ENCODE measurements at regions not wholly inside any gene's neighbourhood (a gene's known extent, or its start where the extent isn't known, plus 50 kb on each side); places are given as distances from the start of the nearest gene placed in this dataset.

DNA sequence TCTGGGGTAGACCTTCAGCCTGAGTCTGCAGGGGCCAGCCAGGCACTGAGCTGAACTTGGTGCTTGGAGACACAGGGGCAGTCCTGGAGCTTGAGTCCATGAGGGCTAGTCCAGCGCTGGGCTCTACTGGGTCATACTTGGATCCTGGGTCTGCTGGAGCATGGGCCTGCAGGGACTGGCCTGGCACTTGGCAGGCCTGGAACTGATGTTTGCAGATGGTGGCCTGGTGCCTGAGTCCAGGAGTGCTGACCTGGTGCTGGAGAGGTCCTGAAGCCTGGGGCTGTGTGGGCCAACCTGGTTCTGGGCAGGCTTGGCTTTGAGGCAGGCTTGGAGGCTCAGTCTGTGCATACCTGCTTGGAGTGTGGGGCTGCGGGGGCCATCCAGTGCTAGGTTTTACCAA lies 143.4 kb upstream of the DSCAM start:
- no peak for DNase-seq

DNA sequence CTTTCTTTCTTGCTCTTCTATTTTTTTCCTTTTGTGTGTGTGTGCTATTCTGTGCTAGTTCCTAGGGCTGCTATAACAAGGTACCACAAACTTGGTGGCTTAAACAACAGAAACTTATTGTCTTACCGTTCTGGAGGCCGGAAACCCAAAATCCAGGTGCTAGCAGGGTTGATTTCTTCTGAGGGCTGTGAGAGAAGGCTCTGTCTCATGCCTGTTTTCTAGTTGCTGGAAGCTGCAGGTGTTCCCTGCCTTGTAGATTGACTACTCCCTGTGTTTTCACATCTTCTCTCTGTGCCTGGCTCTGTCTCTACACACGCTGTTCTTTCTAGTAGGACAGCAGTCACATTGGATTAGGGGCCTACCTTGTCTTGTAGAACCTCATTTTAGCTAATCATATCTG lies 150.9 kb upstream of the DSCAM start:
- no peak for DNase-seq

DNA sequence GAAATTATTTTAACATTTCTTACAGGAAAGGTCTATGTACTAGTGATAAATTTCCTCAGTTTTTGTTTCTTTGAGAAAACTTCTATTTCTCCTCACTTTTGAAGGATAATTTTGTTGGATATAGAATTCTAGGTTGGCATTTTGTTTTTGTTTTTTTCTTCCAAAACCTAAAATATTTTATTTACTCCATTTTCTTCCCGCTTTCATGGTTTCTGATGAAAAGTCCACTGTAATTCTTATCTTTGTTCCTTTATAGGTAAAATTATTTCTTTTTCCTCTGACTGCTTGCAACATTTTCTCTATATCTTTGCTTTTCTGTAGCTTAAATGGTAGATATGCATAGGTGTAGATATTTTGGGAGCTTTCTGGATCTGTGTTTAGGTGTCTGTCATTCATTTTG lies 153.9 kb upstream of the DSCAM start:
- DNase-seq = no peak

DNA sequence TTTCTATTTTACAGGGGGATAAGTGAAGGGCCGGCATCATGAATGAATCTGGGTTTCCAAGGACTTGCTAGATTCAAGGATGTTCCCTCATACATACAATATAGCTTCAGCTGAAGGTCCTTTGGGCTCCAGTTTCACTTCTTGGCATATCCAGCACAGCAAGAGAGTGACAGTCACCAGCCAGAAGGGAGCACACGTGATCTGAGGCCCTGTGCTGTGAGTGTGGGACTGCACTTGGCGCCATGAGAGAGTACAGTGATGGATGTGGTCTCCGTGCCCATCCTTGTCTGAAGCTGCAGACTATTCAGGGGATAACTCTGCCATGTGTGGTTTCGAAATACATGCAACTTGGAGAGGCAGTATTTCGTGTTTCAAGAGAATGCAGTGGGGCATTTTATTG lies 159.7 kb upstream of the DSCAM start:
- DNase-seq = no peak

DNA sequence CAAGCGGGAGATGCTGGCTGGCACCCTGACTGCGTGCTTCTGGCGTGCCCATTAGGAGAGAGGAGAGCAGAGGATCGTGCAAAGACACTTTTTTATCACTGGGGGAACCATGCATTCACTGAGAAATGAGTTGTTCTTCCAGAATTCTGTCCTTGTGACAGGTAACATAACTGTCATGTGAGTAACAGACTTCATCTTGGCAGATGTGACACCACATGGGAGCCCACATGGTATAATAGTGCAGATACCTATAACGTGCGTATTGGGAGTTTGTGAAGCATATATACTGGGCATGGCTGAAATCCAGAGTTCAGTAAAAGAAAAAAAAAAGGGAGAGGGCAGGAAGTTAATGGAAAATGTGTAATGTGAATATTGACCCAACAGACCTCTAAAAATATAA lies 159.6 kb upstream of the BACE2 start:
- no peak for DNase-seq

DNA sequence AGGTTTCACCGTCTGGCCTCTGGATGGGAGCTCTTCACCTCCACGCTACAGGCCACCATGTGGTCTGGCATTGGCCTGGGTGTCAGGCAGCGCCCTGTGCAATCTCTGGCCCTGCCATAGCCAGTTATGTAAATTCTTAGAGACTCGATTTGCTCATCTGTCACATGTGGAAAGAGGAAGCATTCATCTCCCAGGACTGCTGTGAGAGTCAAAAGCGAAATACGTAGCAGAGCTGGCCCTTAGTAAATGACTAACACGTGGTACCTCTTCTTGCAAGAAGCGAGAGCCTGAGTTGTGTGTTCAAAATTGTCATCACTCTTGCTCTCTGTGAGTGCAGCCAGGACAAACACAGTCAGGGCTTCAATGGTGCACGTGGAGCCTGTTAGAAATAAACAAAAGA lies 159.0 kb upstream of the BACE2 start:
- no peak for DNase-seq

DNA sequence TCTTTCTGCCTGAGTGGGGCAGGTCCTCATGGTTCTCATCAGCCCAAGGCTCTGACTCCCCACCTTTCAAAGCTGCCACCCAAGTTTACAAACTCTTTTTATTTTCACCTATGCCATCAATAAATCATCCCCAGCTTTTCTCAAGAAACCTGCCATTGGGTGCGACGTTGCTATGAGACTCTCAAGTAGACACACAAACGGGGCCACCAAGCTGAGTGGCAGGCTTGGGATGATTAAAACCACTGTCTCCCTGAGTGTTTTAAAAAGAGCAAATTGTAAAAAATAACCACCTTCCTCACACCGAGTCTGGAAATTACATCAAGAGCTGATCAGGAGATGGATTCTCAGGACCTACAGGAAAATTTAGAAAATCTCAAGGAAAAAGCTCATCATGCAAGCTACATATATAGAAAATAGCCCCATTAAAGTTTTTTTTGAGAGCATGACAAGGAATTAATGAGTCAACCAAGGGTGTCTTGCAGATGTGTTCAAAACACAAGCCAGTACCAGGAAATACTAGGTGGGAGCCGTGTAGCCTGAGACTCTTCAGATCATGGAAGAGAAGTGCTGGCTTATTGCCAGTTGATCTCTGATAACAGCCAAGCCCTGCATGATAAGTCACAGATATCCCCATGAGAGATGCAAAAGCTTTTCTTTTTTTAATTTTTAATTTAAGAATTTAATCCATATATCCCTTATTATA lies 158.4 kb upstream of the BACE2 start:
- DNase-seq = no peak

DNA sequence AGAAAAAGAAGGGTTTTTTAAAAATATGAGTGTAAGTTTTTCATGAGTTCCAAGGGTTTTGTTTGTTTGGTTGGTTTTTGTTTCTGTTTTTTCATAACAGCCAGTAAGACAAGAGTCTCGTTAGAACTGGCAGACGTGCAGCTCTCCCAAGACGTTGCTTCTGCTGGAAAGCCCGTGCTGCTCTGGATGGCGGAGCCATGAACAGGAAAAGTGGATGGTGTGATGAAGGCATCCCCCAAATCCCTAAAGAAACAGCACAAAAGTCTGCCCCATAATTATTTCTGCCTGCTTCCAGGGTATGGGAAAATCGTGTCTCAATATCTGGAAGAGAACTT lies 157.9 kb upstream of the BACE2 start:
- no peak for DNase-seq

DNA sequence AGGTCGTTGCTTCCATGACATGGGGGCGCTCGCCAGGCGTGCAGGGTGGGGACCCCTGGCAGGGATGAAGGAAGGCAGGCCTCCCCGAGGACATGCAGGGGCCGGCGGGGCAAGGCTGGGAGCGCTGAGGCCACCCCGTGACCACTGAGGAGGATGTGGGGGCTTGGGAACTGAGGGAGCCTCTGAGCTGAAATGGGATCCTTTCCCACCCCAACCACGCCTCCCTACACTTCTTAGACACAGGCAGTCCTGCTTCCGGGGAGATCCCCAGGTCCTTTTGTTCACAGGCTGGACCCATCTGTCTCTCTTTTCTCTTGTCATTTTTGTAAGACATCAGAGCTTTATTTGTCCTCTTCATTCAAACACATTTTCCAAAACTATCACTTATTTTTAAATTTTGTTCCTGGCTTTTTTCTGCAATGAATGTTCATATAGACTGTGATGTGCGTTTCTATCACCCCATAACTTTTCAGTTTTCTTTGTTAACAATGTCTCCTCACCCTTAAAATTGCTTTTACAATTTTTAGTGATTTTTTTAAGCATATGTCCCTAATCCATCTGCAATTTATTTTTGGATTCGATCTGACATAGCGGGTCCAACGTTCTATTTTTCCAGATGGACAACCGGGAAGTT lies 156.7 kb upstream of the BACE2 start:
- DNase-seq = no peak

DNA sequence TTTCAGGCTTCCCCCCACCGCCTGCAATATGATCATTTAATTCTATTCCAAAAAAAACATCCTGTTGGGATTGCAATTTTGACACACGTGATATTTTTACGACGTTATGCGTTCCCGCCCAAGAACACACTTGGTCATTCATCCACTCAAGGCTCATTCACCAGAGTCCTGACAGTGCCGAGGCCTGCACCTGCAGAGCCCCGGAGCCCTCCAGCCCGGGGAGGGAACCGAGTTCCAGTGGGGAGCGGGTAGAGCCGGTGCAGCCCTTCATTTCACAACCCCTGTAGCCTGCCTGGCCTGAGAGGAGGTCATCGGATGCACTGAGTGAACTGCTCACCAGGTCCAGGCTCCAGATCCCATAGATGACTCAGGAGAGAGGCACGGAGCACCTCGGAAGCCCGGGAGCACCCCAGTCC lies 156.0 kb upstream of the BACE2 start:
- no peak for DNase-seq

DNA sequence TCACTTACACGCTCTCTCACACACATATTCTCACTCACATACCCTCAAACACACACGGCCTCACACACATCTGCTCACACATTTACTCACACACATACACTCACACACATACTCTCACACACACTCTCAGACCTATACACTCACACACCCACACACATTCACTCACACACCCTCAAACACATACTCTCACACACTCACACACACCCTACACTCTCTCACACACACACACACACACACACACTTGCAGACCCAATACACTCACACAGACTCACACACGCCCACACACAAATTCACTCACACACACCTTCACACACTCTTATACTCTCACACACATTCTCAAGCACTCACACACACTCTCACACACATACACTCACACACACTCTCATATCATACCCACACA lies 155.5 kb upstream of the BACE2 start:
- DNase-seq = no peak

DNA sequence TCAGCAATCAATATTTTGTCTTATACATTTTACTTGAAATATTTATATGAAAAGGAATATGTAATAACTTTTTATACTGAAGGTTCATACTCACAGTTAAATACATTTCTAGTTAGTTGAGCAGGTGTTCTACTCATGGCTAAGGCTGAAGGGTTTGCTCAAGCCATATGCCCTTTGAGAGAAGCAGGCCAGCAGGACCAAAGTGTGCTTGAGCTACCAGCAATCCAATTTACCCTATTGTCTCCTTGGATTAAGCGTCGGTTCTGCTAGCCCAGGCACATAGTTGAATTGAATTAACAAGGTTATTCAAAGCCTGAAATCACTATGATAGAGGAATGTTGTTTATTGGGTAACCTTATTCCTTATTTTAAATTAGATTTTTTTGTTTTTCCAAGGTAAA lies 151.5 kb upstream of the BACE2 start:
- DNase-seq = no peak

DNA sequence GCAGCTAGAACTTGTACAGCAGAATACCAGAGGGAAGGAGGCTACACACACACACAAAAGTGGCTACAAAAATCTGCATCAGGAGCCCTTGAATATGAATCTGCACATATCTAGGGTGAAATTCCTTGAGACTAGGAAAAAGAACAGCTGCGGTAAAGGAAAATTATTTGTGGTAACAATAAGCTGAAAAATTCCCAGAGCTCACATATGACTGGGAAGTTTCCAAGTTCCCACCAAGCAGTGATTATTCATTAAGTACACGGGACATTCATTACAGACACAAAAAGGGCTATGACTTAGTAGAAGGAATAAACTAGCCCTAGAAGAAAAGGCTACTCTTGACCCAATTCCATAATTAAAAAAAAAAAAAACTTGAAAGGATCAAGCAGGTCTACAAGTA lies 149.5 kb upstream of the BACE2 start:
- no peak for DNase-seq

DNA sequence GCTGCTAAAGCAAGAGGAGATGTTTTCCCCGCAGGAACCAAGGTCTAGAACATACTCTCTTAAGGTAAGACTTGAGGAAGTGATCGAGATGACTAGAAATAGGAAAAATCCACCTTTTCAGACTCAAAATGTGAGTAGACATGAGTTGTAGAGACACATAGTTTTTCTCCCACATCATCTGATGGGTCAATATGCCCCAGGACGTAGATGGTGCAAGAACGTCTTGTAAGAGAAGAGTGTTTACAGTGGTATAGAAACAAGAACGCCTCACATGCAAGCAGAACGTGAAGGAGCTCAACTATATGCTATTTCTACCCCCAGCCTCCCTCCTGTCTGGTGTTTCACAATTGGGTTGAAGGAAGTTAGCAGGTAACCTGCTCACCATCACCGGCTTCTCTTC lies 144.0 kb upstream of the BACE2 start:
- no peak for DNase-seq

DNA sequence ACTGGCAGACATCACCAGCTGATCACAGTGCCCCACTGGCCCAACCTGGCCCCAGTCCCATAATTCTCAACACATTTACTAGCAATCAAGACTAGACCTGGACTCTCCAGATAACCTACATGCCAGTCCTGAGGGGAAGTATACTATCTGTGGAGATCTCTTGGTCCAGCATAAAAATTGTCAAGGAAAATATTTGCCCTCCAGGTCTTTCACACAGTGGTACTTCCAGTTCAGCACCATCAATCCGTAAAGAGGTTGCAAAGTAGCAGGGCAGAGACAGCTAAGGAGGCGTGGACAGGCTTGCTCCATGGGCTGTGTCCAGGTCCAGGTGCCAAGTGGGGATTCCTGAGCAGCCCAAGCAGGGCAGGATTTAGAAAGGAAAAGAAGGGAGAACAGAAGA lies 143.6 kb upstream of the BACE2 start:
- DNase-seq = no peak

DNA sequence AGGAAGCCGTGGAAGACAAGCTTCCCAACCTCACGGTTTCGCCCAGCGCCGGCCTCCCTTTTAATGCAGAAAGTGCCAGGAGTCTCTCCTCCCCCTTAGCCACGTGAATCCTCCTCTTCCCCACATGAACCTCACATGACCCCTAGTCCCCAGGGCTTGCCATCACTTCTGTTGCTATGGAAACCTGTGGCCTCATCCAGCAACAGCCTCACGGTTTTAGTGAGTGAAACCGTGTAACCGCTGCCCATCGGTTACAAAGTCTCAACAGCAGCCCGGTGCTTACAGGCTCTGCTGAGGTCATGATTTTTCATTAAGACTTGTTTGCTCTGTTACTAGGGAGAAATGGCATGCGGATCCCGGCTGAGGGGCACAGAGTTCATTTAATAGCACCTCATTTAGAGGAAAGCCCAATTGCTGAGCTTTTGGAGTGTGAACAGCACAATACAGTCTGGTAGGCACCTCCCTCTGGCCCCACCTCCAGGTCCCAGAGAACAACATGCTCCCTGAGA lies 143.2 kb upstream of the BACE2 start:
- DNase-seq = no peak

DNA sequence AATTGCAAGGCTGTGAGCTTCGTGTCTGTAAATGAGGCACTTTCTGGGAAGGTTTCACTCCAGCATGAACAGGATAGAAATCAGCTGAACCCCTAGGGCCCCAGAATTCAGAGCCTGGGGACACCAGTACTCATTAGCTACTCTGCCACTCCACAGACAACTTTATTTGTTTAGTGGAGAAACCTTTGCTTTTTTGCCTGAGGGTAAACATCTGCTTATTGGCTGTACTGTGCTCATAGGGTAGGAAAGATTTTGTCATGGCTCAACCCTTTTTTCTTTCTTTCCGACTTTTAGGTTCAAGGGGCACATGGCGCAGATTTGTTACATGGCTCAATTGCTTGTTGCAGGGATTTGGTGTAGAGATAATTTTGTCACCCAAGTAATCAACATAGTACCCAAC lies 138.4 kb upstream of the BACE2 start:
- DNase-seq = no peak

DNA sequence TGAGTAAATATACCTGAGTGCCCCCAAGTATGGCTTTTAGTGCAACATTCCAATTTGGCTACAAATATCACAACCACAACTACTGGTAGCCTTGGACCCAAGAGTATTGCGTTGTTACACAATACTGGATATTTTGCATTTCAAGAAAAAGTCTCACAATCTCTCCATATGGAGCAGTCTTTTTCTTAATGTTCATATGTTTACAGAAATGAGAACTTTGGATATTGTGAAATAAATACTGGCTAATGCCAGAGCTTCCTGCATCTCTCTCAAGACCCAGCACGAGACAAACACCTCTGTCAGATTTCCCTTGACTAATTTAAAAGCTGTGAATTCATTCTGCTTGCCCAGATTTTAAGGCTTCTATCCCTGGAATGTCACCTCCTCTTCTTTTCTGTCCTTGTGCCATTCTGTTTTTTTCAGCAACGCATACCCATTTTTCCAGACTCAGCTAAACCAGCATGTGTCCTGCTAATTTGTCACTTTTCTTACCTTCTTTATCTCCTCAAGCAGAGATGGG lies 136.2 kb upstream of the BACE2 start:
- no peak for DNase-seq

DNA sequence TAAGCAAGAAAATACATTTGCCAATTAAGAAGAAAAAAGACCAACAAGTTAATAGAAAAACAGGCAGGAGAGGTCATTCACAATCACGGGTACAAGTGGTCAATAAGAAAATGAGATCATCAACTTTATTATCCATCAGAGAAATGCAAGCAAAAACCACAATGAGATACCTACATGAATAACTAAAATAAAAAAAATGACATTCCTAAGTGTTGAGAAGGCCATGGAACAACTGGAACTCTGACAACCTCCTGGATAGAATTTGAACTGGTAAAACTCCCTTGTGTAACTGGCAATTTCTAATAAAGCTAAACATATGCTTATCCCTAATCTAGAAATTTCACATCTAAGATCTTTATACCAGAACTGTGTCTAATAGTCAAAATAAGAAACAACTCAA lies 135.4 kb upstream of the BACE2 start:
- no peak for DNase-seq

DNA sequence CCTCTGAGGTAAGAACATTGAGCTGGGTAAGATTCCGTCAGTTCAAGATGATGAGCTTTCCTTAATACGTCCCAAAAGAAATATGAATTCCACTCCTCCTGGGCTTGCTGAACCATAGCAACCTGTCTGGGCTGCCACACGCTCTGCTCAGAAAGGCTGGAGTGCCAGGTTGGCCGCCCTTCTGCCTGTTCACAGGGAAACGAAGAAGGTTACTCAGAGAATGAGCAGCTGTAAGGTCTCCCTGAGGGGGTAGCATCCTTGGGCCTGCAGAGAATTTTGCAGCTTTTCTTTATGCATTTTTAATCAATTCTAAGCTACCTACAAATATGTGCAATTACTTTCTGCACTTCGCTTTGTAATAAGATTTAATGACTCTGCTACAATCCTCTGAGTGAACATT lies 130.7 kb upstream of the BACE2 start:
- DNase-seq = no peak

DNA sequence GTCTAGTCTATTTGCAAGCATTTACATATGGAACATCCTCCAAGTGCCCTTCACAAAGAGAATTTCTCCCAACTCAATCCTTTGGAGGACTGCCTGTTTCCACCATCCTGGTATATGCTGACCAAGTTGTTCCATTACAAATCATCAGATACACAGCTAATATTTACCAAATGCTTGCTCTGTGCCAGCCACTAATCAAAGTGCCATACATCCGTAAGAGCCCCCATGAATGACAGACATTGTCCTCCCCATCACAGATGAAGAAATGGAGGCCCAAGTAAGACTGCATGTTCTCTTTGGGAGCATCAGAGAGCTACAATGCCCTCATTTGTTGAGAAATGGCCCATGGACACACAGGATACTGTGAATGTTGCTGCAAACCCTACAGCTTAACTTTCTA lies 130.0 kb upstream of the BACE2 start:
- no peak for DNase-seq

DNA sequence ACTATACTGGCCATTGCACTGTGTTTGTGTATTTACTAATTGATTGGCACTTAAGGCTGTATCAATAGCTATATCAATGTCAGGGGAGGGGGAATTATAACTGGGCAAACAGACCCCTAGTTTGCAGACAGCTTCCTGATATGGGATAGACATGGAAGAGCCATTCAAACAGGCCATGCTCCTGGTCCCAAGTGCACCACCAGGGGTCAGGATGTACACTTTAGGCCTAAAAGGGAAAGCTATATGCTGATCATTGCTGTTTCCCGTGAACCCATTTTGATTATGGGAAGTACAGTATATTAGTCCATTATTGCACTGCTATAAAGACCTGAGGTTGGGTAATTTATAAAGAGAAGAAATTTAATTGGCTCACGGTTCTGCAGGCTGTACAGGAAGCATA lies 124.9 kb upstream of the BACE2 start:
- no peak for DNase-seq

DNA sequence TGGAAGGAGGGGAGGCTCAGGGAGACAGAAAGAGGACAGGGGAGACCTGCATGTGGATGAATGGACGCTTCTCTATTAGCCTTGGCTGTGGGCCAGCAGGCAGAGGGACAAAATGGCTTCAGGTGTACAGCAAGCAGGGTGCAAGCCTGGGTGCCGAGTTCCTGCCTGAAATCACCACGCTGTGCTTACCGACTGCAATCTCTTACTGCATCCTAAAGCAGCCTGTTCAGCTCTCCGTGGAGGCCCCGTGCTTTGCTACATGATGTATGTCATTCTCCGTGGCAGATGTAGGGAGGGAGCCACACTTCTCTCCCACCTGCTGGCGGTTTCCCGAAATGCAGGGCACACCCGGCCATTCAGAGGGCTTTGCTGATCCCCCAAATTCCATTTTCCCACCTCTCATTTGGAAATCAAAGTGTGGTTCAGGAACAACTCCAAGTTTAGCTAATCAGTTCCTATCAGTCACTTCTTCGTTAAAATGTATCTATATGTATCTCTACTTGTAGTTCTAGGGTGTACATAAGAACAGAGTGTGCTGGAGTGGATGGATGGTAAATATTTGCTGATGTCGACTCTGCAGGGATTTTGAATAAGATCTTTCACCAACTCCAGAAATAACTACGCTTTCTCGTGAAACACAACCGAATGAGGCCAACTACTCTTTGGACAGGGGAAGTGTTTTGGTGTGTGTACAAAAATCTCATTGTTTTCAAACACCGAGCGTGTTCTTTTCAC lies 122.3 kb upstream of the BACE2 start:
- DNase-seq = no peak

DNA sequence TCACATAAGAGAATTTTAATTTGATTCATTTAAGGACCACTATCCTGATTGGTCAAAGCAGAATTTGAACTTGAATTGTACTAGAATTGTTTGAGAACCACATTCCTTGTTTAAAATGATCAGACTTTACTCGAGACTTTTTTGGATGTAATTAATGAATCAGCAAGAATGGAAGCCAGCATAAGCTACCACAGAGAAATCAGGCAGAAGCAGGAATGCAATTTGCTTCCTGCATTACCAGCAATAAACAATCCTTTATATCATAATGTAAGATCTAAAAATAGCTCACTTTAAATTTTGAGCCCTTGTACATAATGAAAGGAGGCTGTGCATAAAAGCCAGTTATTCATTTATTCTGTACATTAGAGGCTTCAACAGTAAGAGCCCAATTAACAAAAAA lies 119.8 kb upstream of the BACE2 start:
- no peak for DNase-seq

Measured in activated effector memory CD4-positive, alpha-beta T cell treated with Interleukin-2 at 50 U/mL for 16 hours (primary cell).